Esophagus squamous epithelium (tissue), 4 donors: ENCODE measurements at regions not wholly inside any gene's neighbourhood (a gene's known extent, or its start where the extent isn't known, plus 50 kb on each side); places are given as distances from the start of the nearest gene placed in this dataset.

ENCODE experiments used
- CTCF ChIP-seq, 6 experiments: fragments of 450-650 bp in 4 of 6; fragments of 200-600 bp in 2 of 6; sonication (generic) in 2 of 6; IDR thresholded peaks; one replicate each; pipeline ENCODE4 v1.5.1; 2016 to 2019; ENCODE audit warnings: antibody characterized with exemption in 6 of 6, mild to moderate bottlenecking in 4 of 6, moderate library complexity in 4 of 6
- POLR2A ChIP-seq, 4 donors: fragments of 450-650 bp; IDR thresholded peaks; one replicate each; pipeline ENCODE4 v1.6.1; 2017; ENCODE audit warnings: antibody characterized with exemption in 4 of 4, mild to moderate bottlenecking in 4 of 4, moderate library complexity in 3 of 4

- no peak for TF ChIP-seq POLR2A (IDR thresholded peaks at IDR 0.05)
- no peak for TF ChIP-seq CTCF (IDR thresholded peaks at IDR 0.05)
Measured at GRCh38 chr16:26524846-26525245, 541.9 kb upstream of the C16orf82 start.
